Adrenal gland (tissue), 5 donors: ENCODE measurements at regions not wholly inside any gene's neighbourhood (a gene's known extent, or its start where the extent isn't known, plus 50 kb on each side); places are given as distances from the start of the nearest gene placed in this dataset.

Experiments used
- POLR2A ChIP-seq, 2 donors: fragments of 450-650 bp; IDR thresholded peaks; one replicate each; pipeline ENCODE4 v1.6.1; 2017; ENCODE audit warnings: antibody characterized with exemption in 2 of 2, mild to moderate bottlenecking in 2 of 2, moderate library complexity in 1 of 2
- TF ChIP-seq, protein P1 (sequence below), 6 experiments: fragments of 450-650 bp in 4 of 6; fragments of 200-600 bp in 2 of 6; sonication (generic) in 1 of 6; IDR thresholded peaks; 1 replicate in 5 of 6; 2 replicates in 1 of 6; pipeline versions ENCODE4 v1.5.1 to v1.8.0; 2016 to 2021; ENCODE audit warnings: antibody characterized with exemption in 6 of 6, mild to moderate bottlenecking in 2 of 6, moderate library complexity in 1 of 6
- donor health status: DM: no; HTN: no; CAD: no.

DNA sequence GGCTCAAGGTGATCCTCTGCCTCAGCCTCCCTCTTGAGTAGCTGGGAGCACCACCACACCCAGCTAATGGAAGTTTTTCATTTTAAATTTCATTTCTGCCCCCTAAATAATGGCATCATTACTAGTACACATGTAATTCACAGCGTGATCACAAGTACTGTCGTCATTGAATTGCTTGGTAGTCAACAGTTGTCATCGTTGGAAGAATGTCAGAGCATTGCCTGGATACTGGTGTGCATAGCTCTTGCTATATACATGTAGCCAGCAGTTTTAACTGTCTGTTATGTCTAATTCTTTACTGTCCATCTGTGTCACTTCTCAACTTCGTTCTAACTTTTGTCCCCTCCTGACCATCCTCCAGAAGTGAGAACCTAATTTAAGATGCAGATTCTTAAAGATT lies 62.1 kb downstream of the CRPPA start:
- TF ChIP-seq, protein P1, sequence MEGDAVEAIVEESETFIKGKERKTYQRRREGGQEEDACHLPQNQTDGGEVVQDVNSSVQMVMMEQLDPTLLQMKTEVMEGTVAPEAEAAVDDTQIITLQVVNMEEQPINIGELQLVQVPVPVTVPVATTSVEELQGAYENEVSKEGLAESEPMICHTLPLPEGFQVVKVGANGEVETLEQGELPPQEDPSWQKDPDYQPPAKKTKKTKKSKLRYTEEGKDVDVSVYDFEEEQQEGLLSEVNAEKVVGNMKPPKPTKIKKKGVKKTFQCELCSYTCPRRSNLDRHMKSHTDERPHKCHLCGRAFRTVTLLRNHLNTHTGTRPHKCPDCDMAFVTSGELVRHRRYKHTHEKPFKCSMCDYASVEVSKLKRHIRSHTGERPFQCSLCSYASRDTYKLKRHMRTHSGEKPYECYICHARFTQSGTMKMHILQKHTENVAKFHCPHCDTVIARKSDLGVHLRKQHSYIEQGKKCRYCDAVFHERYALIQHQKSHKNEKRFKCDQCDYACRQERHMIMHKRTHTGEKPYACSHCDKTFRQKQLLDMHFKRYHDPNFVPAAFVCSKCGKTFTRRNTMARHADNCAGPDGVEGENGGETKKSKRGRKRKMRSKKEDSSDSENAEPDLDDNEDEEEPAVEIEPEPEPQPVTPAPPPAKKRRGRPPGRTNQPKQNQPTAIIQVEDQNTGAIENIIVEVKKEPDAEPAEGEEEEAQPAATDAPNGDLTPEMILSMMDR (IDR thresholded peaks at IDR 0.05) = no peak
- no peak for TF ChIP-seq POLR2A (IDR thresholded peaks at IDR 0.05)
